Gastrocnemius medialis (tissue), 4 donors: ENCODE measurements at regions not wholly inside any gene's neighbourhood (a gene's known extent, or its start where the extent isn't known, plus 50 kb on each side); places are given as distances from the start of the nearest gene placed in this dataset.

Experiments used
- ATAC-seq, 2 donors: fragments of 150-250 bp; one replicate each; pipeline ENCODE4 v1.9.1; 2016
- DNase-seq, 2 donors: peaks; one replicate each; pipeline ENCODE4 v3.0.0-alpha.2; 2019
- H3K27ac ChIP-seq, 4 donors: fragments of 200-600 bp; sonication (generic); 1 replicate in 1 of 4; 2 replicates in 3 of 4; pipeline ENCODE4 v1.5.1; 2016 to 2018; ENCODE audit warnings: mild to moderate bottlenecking in 2 of 4, moderate library complexity in 1 of 4
- H3K27me3 ChIP-seq, 3 donors: fragments of 200-600 bp; sonication (generic) in 2 of 3; 1 replicate in 1 of 3; 2 replicates in 2 of 3; pipeline versions ENCODE4 v1.5.1 to v1.6.0; 2016 to 2019; ENCODE audit warnings: mild to moderate bottlenecking in 1 of 3, moderate library complexity in 1 of 3
- H3K36me3 ChIP-seq, 2 donors: fragments of 200-600 bp; sonication (generic) in 1 of 2; one replicate each; pipeline ENCODE4 v1.5.1; 2017 to 2018
- H3K4me1 ChIP-seq, 2 donors: fragments of 200-600 bp; sonication (generic) in 1 of 2; one replicate each; pipeline ENCODE4 v1.5.1; 2016 to 2017; ENCODE audit warnings: mild to moderate bottlenecking in 2 of 2
- H3K4me3 ChIP-seq, 4 donors: fragments of 200-600 bp; sonication (generic) in 3 of 4; 1 replicate in 1 of 4; 2 replicates in 3 of 4; pipeline ENCODE4 v1.5.1; 2016 to 2019; ENCODE audit warnings: mild to moderate bottlenecking in 2 of 4
- H3K9me3 ChIP-seq, 3 donors: fragments of 200-600 bp; sonication (generic) in 2 of 3; 1 replicate in 1 of 3; 2 replicates in 2 of 3; pipeline ENCODE4 v1.5.1; 2016 to 2019
- CTCF ChIP-seq, 5 experiments: fragments of 450-650 bp in 3 of 5; fragments of 200-600 bp in 2 of 5; sonication (generic) in 2 of 5; IDR thresholded peaks in 4 of 5; conservative IDR thresholded peaks in 1 of 5; 1 replicate in 4 of 5; 2 replicates in 1 of 5; pipeline ENCODE4 v1.5.1; 2016 to 2019; ENCODE audit warnings: antibody characterized with exemption in 5 of 5, mild to moderate bottlenecking in 3 of 5, moderate library complexity in 3 of 5
- POLR2A ChIP-seq, 2 donors: fragments of 450-650 bp; IDR thresholded peaks; one replicate each; pipeline ENCODE4 v1.6.1; 2017; ENCODE audit warnings: antibody characterized with exemption in 2 of 2, mild to moderate bottlenecking in 2 of 2, moderate library complexity in 2 of 2
- in situ Hi-C, 4 donors: fragments of 200-750 bp; cut with MboI; loops; one replicate each; pipeline versions ENCODE4 v1.15.0 to v1.8.0; 2017; ENCODE audit warnings: low sequenced_read_pairs in 4 of 4
- intact Hi-C: fragments of 100-400 bp; cut with DNase I; formaldehyde crosslinking; loops from one replicate; pipeline ENCODE4 v1.15.1; 2023; ENCODE audit warnings: low total_unique reads

GRCh38 chr13:90696254-90696653 is 651.2 kb upstream of the MIR17HG start:
- ATAC-seq = no peak
- H3K27me3 ChIP-seq = no peaks in the 10 kb centered on the region
- DNase-seq = no peak
- H3K9me3 ChIP-seq = no peaks in the 10 kb centered on the region
- in situ Hi-C loops = no loop called here
- no peak overlapping the region for H3K27ac ChIP-seq
- H3K36me3 ChIP-seq = no peaks in the 10 kb centered on the region
- intact Hi-C loops = no loop called here
- H3K4me1 ChIP-seq = no peaks in the 10 kb centered on the region
- H3K4me3 ChIP-seq = no peak overlapping the region
- TF ChIP-seq POLR2A (IDR thresholded peaks at IDR 0.05) (no peak), CTCF (IDR thresholded peaks at IDR 0.05 in 4 of 5, conservative IDR thresholded peaks at IDR 0.05 in 1 of 5) (no peak)

GRCh38 chr13:90696656-90697055 is 650.8 kb upstream of the MIR17HG start:
- intact Hi-C loops (no loop called here), in situ Hi-C loops (no loop called here)
- Histone ChIP-seq H3K4me3 (no peak overlapping the region), H3K36me3 (no peaks in the 10 kb centered on the region), H3K9me3 (no peaks in the 10 kb centered on the region), H3K27ac (no peak overlapping the region), H3K4me1 (no peaks in the 10 kb centered on the region), H3K27me3 (no peaks in the 10 kb centered on the region)
- TF ChIP-seq POLR2A (IDR thresholded peaks at IDR 0.05) (no peak), CTCF (IDR thresholded peaks at IDR 0.05 in 4 of 5, conservative IDR thresholded peaks at IDR 0.05 in 1 of 5) (no peak)
- DNase-seq = no peak
- no peak for ATAC-seq

GRCh38 chr13:90700340-90700739 is 647.1 kb upstream of the MIR17HG start:
- H3K4me3 ChIP-seq = no peak overlapping the region
- no peak for TF ChIP-seq CTCF (IDR thresholded peaks at IDR 0.05 in 4 of 5, conservative IDR thresholded peaks at IDR 0.05 in 1 of 5)
- no peak for TF ChIP-seq POLR2A (IDR thresholded peaks at IDR 0.05)
- no peaks in the 10 kb centered on the region for H3K36me3 ChIP-seq
- in situ Hi-C loops (no loop called here), intact Hi-C loops (no loop called here)
- no peaks in the 10 kb centered on the region for H3K27me3 ChIP-seq
- no peak overlapping the region for H3K27ac ChIP-seq
- H3K9me3 ChIP-seq = no peaks in the 10 kb centered on the region
- DNase-seq = no peak
- H3K4me1 ChIP-seq = no peaks in the 10 kb centered on the region
- ATAC-seq = no peak

- in situ Hi-C loops = no loop called here
Measured at GRCh38 chr13:90701264-90701663, 646.2 kb upstream of the MIR17HG start.

More at GRCh38 chr13:90701264-90701663, 646.2 kb upstream of the MIR17HG start:
- Histone ChIP-seq H3K36me3 (no peaks in the 10 kb centered on the region), H3K27me3 (no peaks in the 10 kb centered on the region), H3K4me1 (no peaks in the 10 kb centered on the region), H3K27ac (no peak overlapping the region), H3K9me3 (no peaks in the 10 kb centered on the region), H3K4me3 (no peak overlapping the region)
- DNase-seq = no peak
- intact Hi-C loops = no loop called here
- no peak for ATAC-seq
- TF ChIP-seq CTCF (IDR thresholded peaks at IDR 0.05 in 4 of 5, conservative IDR thresholded peaks at IDR 0.05 in 1 of 5) (no peak), POLR2A (IDR thresholded peaks at IDR 0.05) (no peak)
